GM18507 (cell line): ENCODE measurements at regions not wholly inside any gene's neighbourhood (a gene's known extent, or its start where the extent isn't known, plus 50 kb on each side); places are given as distances from the start of the nearest gene placed in this dataset.
A peak's percentile ranks its signal among the peaks of the same experiment; 100 is the strongest.

Experiments
- DNase-seq: peaks from one replicate; pipeline ENCODE4 v3.0.0; 2011; ENCODE audit warnings: low read depth; ENCODE audit not compliant: insufficient read length; ENCODE audit errors: extremely low spot score
- FAIRE-seq: peaks from 2 replicates; lab custom pipeline; 2011; peaks lifted over from hg19 to GRCh38; lab: Jason Lieb, UNC

GRCh38 chr7:142608630-142609428 is 140.4 kb upstream of the PRSS1 start:
- FAIRE-seq (no peak), DNase-seq (no peak)

DNA sequence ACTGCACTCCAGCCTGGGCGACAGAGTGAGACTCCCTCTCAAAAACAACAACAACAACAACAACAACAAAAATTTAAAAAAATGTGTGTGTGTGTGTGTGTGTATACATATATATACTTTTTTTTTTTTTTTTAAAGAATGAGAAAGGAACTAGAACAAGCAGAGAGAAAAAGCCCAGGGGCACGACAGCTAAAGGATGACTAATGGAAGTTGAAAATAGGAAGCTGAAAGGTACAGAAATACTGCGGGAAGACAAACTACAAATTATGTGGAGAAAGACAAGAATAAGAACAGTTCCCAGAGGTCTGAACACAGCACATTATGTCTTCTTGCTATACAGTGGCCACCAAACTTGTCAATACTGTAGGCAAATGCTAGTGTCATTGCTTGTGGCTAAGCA is 141.9 kb upstream of the PRSS1 start:
- DNase-seq (no peak), FAIRE-seq (no peak)

DNA sequence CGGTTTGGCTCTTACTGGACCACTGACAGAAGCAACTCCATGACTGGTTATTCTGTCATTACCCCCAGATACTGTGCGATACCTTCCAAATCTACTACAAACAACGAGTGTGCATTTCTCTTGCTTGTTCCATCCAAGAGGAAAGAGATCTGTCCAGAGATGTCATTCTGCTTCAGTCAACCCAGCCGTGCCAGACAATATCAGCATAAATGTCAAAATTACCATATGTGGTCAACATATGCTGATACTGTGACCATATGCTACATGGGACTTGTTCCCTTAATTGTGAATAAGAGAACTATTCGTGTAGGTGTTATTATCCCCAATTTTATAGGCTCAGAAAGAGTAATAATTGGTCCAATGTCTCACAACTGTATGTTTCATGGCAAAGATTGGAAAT is 143.2 kb upstream of the PRSS1 start:
- FAIRE-seq = no peak
- DNase-seq = no peak

DNA sequence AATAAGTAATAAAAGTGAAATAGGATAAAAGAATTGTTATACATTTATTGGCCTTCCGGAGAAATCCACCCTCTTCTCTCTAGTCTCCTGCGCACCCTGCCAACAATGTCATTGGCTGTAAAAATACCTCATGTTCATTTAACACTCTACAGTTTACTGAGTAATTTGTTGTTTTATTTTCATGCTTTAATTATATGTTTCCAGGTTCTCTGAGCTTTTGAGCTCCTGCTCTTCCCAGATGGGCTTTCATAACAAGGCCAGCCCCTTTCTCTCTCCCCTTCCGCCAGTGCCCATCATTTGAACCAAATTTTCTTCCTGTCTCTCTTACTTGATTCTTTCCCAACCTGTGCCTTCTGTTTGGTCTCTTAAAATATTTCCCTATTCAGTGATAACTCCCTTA is 144.6 kb upstream of the PRSS1 start:
- no peak for DNase-seq
- no peak for FAIRE-seq

DNA sequence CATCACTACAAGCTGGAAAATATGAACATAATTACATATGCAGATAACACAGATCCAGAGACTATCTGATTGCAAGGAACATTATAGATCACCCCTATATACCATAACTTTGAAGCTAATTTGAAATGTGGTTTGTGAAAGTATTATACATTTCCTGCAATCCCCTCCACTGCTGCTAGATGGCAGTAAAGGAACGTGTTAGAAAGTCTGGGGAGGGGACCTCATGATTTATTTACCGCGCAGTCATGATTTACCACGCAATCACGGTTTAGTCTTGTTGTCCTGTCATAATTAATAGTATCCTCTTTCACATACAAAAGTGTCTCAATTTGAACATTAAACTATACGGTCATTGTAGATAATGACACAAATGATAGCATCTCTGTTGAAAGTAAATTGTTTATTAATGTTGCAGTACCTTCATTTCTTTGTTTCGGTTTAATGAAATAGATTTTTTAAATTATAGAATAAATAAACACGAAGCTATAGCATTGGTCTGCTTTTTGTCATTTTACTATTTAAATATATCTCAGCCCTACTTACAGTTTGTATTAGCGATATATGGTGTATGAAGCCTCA is 145.3 kb upstream of the PRSS1 start:
- FAIRE-seq (no peak), DNase-seq (no peak)

DNA sequence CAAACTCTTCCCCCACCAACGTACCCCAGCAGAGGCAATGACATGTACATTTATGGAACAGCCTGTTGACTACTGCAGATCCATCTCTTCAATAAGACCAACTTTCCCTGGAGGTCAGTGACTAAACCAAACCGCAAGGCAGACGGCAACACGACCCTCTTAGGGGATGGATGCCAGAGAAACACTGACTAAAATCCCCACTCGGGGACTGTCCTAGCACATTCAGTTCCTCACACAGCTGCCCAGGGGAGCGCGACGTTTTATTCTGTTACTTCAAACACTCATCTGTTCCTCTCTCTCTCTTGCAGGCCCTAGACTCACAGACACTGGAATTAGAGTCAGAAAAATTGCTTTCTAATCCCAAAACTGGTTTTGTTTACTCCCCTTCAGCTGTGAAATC is 146.5 kb upstream of the PRSS1 start:
- no peak for DNase-seq
- no peak for FAIRE-seq

DNA sequence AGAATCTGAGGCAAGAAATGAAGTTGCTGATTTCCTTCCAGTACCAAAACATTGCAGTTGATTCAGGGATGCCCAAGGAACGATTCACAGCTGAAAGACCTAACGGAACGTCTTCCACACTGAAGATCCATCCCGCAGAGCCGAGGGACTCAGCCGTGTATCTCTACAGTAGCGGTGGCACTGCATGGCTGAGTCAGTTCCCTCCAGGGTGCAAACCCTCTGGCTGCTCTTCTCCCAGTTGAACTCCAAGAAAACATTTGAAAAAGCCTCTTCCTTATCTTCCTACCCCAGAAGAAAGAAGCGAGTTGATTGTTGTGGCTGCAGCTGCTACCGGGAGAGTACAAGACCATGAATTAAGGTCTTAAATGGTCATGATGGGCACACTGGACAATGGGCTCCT is 147.1 kb upstream of the PRSS1 start:
- DNase-seq (no peak), FAIRE-seq (no peak)

DNA sequence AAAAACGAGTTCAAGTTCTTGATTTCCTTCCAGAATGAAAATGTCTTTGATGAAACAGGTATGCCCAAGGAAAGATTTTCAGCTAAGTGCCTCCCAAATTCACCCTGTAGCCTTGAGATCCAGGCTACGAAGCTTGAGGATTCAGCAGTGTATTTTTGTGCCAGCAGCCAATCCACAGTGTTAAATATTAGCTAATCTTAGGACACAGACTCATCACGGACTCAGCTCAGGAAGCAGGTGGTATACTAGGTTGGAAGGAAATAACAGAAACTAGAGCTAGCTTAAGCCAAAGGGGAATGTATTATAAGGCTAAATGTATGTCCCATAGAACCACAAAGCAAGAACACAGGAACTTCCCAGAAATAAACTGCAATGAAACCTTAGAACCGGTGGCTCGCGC is 151.0 kb upstream of the PRSS1 start:
- no peak for DNase-seq
- FAIRE-seq = no peak

DNA sequence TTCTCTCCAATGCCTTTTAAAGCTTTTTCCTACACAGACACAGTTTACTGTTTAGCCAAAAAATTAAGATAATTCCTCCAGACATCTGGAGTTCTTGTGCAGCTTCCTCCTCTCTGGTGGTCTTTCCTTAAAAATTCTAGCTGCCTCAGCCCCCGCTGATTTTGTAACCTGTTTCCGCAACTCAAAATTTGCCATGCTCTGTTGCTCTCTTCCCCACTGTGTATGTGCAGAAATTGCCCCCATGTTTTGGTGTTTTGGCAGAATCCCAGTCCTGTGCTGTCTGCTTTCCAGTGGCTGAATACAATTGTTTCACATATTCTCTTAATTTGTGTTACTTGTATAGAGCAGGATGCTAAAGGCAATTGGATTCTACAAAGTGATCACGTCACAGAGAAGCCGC is 151.7 kb upstream of the PRSS1 start:
- DNase-seq (no peak), FAIRE-seq (no peak)

DNA sequence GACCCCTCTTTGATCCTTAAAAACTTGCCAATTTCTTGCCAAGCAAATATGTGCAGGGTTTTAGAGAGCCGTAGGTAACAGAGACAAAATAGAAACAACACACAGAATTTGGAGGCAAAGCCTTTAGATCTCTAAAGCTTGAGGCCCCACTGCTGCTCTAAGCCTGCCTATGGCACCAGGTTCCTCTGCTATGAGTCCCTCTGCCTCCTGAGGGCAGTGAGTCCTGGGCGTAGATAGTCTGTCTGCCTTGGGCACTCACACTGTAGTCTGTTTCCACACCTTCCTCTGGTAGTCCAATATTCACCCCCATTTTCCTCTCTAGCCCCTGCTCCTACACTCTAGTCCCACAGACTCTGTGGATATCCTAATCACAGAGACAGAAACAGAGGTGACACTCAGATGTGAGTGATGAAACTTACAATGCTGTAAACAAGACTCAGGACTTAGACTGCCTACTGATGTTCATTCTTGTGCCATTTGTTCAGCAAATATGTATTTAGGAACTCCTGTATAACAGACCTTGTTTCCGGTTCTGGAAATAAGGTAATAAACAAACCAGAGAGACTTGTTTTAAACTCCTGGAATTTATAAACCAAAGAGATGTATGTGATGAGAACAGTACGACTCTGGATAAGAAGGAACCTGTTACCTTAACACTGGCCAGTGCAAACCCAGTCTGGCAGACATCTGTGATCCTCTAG is 153.3 kb upstream of the PRSS1 start:
- no peak for DNase-seq
- no peak for FAIRE-seq

GRCh38 chr7:142594078-142594477 is 155.2 kb upstream of the PRSS1 start:
- FAIRE-seq (no peak), DNase-seq (no peak)

DNA sequence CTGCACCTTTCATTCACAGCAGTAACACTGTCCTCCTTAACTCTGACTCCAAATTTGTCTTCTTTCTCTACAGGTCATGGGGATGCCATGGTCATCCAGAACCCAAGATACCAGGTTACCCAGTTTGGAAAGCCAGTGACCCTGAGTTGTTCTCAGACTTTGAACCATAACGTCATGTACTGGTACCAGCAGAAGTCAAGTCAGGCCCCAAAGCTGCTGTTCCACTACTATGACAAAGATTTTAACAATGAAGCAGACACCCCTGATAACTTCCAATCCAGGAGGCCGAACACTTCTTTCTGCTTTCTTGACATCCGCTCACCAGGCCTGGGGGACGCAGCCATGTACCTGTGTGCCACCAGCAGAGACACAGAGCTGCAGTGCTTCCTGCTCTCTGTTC is 156.2 kb upstream of the PRSS1 start:
- no peak for DNase-seq
- no peak for FAIRE-seq

GRCh38 chr7:142592664-142593063 is 156.6 kb upstream of the PRSS1 start:
- no peak for DNase-seq
- no peak for FAIRE-seq

DNA sequence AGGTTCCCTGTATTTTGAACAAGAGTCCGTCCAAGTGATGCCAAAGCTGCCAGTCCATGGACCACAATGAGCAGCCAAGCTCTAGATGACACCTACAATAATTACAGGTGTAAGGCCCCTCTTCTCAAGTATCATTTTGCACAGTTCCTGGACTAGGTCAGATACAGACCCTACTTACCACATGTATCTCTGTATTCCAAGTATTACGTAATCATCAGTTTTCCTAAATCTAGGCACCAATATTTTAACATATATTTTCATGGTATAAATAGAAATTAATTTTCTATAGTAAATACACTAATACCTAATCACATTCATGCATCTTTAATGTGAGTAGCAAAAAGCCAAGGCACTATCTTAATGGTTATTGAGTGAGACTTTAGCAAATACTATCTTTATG is 157.0 kb upstream of the PRSS1 start:
- no peak for FAIRE-seq
- no peak for DNase-seq

GRCh38 chr7:142590830-142591457 is 158.3 kb upstream of the PRSS1 start:
- no peak for FAIRE-seq

DNA sequence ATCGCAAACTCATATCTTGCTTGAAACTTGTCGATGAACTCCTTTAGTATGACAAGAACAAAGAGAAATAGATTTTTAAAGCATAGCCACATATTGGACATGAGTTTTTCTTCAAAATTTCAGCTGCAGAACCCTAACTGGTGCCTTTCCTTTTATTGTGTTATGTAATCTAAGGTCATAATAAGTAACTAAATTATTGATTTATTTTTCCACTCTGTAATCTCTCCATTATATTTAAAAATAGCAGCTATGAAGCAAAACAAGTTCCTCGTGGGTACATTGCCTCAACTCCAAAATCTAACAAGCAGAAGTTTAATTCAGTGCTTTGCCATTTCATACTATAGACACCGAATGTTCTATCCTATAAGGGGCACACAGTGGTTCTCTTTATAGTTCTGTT is 159.2 kb upstream of the PRSS1 start:
- DNase-seq = no peak
- FAIRE-seq = no peak

More at GRCh38 chr7:142590830-142591457, 158.3 kb upstream of the PRSS1 start:
- DNase-seq = no peak

- FAIRE-seq (no peak), DNase-seq (peak; percentile 32)
Observed at GRCh38 chr7:142587578-142588191, 161.6 kb upstream of the PRSS1 start.

GRCh38 chr7:142586611-142587010 is 162.7 kb upstream of the PRSS1 start:
- FAIRE-seq (no peak), DNase-seq (no peak)

GRCh38 chr7:142585425-142585824 is 163.8 kb upstream of the PRSS1 start:
- FAIRE-seq (no peak), DNase-seq (no peak)

- FAIRE-seq (no peak), DNase-seq (no peak)
Observed at GRCh38 chr7:142584765-142585164, 164.5 kb upstream of the PRSS1 start.
